ENCODE measurements at regions not wholly inside any gene's neighbourhood (a gene's known extent, or its start where the extent isn't known, plus 50 kb on each side); places are given as distances from the start of the nearest gene placed in this dataset.

DNA sequence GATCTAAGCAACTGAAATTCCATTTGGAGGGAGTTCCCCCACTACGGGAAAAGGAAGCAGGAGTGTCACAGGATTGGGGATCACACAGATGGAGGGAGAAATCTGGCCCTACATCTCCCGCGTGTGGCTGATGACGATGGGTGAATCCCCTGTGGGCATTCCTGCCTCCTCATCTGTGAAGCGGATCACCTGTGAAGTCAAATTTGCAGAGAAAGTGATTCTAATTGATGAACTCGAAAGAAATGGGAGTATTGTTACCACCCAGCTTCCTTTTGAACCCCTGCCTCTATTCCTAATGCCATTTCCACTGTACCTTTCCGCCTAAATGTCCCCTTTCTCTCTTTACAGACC, 92.0 kb downstream of the CMPK2 start:
- TF ChIP-seq, protein P1, sequence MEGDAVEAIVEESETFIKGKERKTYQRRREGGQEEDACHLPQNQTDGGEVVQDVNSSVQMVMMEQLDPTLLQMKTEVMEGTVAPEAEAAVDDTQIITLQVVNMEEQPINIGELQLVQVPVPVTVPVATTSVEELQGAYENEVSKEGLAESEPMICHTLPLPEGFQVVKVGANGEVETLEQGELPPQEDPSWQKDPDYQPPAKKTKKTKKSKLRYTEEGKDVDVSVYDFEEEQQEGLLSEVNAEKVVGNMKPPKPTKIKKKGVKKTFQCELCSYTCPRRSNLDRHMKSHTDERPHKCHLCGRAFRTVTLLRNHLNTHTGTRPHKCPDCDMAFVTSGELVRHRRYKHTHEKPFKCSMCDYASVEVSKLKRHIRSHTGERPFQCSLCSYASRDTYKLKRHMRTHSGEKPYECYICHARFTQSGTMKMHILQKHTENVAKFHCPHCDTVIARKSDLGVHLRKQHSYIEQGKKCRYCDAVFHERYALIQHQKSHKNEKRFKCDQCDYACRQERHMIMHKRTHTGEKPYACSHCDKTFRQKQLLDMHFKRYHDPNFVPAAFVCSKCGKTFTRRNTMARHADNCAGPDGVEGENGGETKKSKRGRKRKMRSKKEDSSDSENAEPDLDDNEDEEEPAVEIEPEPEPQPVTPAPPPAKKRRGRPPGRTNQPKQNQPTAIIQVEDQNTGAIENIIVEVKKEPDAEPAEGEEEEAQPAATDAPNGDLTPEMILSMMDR (conservative IDR thresholded peaks at IDR 0.05; ENCODE audit: low read depth, low read length) = no peak
- TF ChIP-seq EZH2phosphoT487 (IDR thresholded peaks at IDR 0.05; ENCODE audit: borderline replicate concordance, low read length) (no peak), EZH2 (IDR thresholded peaks at IDR 0.05; ENCODE audit: low read length, unreplicated experiment) (no peak)
